ENCODE measurements at regions not wholly inside any gene's neighbourhood (a gene's known extent, or its start where the extent isn't known, plus 50 kb on each side); places are given as distances from the start of the nearest gene placed in this dataset.

GRCh38 chr7:33815336-33815735 lies 90.0 kb upstream of the BMPER start:
- DNase-seq: no peak

- DNase-seq: no peak
These were observed 89.2 kb upstream of the BMPER start for GRCh38 chr7:33816106-33816505.

GRCh38 chr7:33819658-33820057 lies 85.7 kb upstream of the BMPER start:
- DNase-seq: no peak

GRCh38 chr7:33820206-33820605 lies 85.1 kb upstream of the BMPER start:
- DNase-seq: no peak

- DNase-seq: peak; percentile 56
These were observed 83.4 kb upstream of the BMPER start for GRCh38 chr7:33821970-33822369.

GRCh38 chr7:33823913-33824312 lies 81.4 kb upstream of the BMPER start:
- DNase-seq: no peak

GRCh38 chr7:33824911-33825459 lies 80.4 kb upstream of the BMPER start:
- peak; percentile 76 for DNase-seq

- no peak for DNase-seq
These were observed 79.7 kb upstream of the BMPER start for GRCh38 chr7:33825644-33826043.

GRCh38 chr7:33829536-33829935 lies 75.8 kb upstream of the BMPER start:
- DNase-seq: no peak

- DNase-seq: peak; percentile 56
These were observed 73.8 kb upstream of the BMPER start for GRCh38 chr7:33831389-33832141.

- DNase-seq: no peak
These were observed 73.0 kb upstream of the BMPER start for GRCh38 chr7:33832271-33832721.

GRCh38 chr7:33836797-33837355 lies 68.5 kb upstream of the BMPER start:
- no peak for DNase-seq

- DNase-seq: no peak
These were observed 67.9 kb upstream of the BMPER start for GRCh38 chr7:33837356-33837851.

GRCh38 chr7:33841031-33841430 lies 64.3 kb upstream of the BMPER start:
- DNase-seq: no peak

- peak; percentile 61 for DNase-seq
These were observed 63.6 kb upstream of the BMPER start for GRCh38 chr7:33841705-33842129.

- DNase-seq: no peak
These were observed 63.2 kb upstream of the BMPER start for GRCh38 chr7:33842150-33842549.

- DNase-seq: peak; percentile 42
These were observed 59.3 kb upstream of the BMPER start for GRCh38 chr7:33845991-33846509.

GRCh38 chr7:33849004-33849403 lies 56.3 kb upstream of the BMPER start:
- DNase-seq: peak; percentile 77

- no peak for DNase-seq
These were observed 55.3 kb upstream of the BMPER start for GRCh38 chr7:33849971-33850559.

- DNase-seq: no peak
These were observed 54.6 kb upstream of the BMPER start for GRCh38 chr7:33850768-33851167.

GRCh38 chr7:33852838-33853237 lies 52.5 kb upstream of the BMPER start:
- no peak for DNase-seq

GRCh38 chr7:33853361-33854062 lies 51.8 kb upstream of the BMPER start:
- DNase-seq: peak; percentile 96

- DNase-seq: peak; percentile 80
These were observed 51.2 kb upstream of the BMPER start for GRCh38 chr7:33854178-33854577.

Measured in HCEC 1CT (cell line).